Choroid plexus epithelial cell (primary cell): ENCODE measurements at regions not wholly inside any gene's neighbourhood (a gene's known extent, or its start where the extent isn't known, plus 50 kb on each side); places are given as distances from the start of the nearest gene placed in this dataset.

Experiments used
- DNase-seq: peaks from one replicate; pipeline ENCODE4 v3.0.0-alpha.2; 2010; ENCODE audit warnings: low read depth
- H3K4me3 ChIP-seq: 2 replicates; pipeline ENCODE4 v1.5.1; 2011; ENCODE audit warnings: low read depth, mild to moderate bottlenecking, control low read depth, low read length, moderate library complexity
- CTCF ChIP-seq: conservative IDR thresholded peaks from 2 replicates; pipeline ENCODE4 v1.5.1; 2011; ENCODE audit warnings: low read depth, mild to moderate bottlenecking, control low read depth, inconsistent platforms, low read length, moderate library complexity

GRCh38 chr13:80452279-80452678 is 111.4 kb upstream of the SPRY2 start:
- no peak for DNase-seq
- TF ChIP-seq CTCF, result no peak
- no peak overlapping the region for H3K4me3 ChIP-seq

GRCh38 chr13:80451641-80452040 is 110.7 kb upstream of the SPRY2 start:
- no peak overlapping the region for H3K4me3 ChIP-seq
- DNase-seq, result peak; percentile 59
- no peak for TF ChIP-seq CTCF

GRCh38 chr13:80450386-80450785 is 109.5 kb upstream of the SPRY2 start:
- TF ChIP-seq CTCF, result no peak
- DNase-seq, result no peak
- H3K4me3 ChIP-seq, result no peak overlapping the region

- no peak overlapping the region for H3K4me3 ChIP-seq
- no peak for DNase-seq
- no peak for TF ChIP-seq CTCF
Observed at GRCh38 chr13:80448725-80449124, 107.8 kb upstream of the SPRY2 start.

- TF ChIP-seq CTCF, result no peak
- DNase-seq, result no peak
- H3K4me3 ChIP-seq, result no peak overlapping the region
Observed at GRCh38 chr13:80447747-80448146, 106.8 kb upstream of the SPRY2 start.

GRCh38 chr13:80444240-80445015 is 103.5 kb upstream of the SPRY2 start:
- DNase-seq, result no peak
- no peak for TF ChIP-seq CTCF

GRCh38 chr13:80442609-80443008 is 101.7 kb upstream of the SPRY2 start:
- DNase-seq, result no peak

More at GRCh38 chr13:80444240-80445015, 103.5 kb upstream of the SPRY2 start:
- no peak overlapping the region for H3K4me3 ChIP-seq

More at GRCh38 chr13:80442609-80443008, 101.7 kb upstream of the SPRY2 start:
- no peak overlapping the region for H3K4me3 ChIP-seq
- TF ChIP-seq CTCF, result no peak
